IMR-90 (cell line): ENCODE measurements at regions not wholly inside any gene's neighbourhood (a gene's known extent, or its start where the extent isn't known, plus 50 kb on each side); places are given as distances from the start of the nearest gene placed in this dataset.

Experiments
- ATAC-seq: fragments of 200-7000 bp; cut with Tn5 transposase; 2 replicates; pipeline ENCODE4 v1.9.1; 2020; ENCODE audit warnings: low read depth, mild to moderate bottlenecking, moderate library complexity
- BruUV-seq: library from RNA; stranded (reverse); fragments of 400-500 nt; replicated peaks from 2 replicates; lab custom pipeline; 2021; lab: Mats Ljungman, UMichigan
- CTCF ChIA-PET: fragments of 300-600 bp; formaldehyde crosslinking; extraction: SDS; loops from one replicate; lab custom pipeline; 2021; ENCODE audit warnings: antibody characterized with exemption; lab: Yijun Ruan, JAX
- POLR2A ChIA-PET: fragments of 300-600 bp; sonication (Branson Sonifier 250); formaldehyde crosslinking; loops from one replicate; lab custom pipeline; 2022; ENCODE audit warnings: antibody characterized with exemption; ENCODE audit not compliant: unreplicated experiment; lab: Charles Lee
- DNase-seq: peaks from one replicate; pipeline ENCODE4 v3.0.0; 2013
- H2AFZ ChIP-seq: replicated peaks from 2 replicates; pipeline ENCODE3; 2013; ENCODE audit warnings: low read length, mild to moderate bottlenecking; ENCODE audit not compliant: poor library complexity
- H2AK5ac ChIP-seq: 2 replicates; pipeline ENCODE4 v1.6.1; 2013; ENCODE audit warnings: low read depth, low read length, inconsistent platforms
- H2AK9ac ChIP-seq: replicated peaks from 2 replicates; pipeline ENCODE3; 2013; ENCODE audit warnings: mild to moderate bottlenecking, low read depth, low read length, moderate library complexity; ENCODE audit not compliant: poor library complexity
- H2BK120ac ChIP-seq: 2 replicates; pipeline ENCODE4 v1.6.1; 2013; ENCODE audit warnings: low read depth, low read length, inconsistent platforms
- H2BK15ac ChIP-seq: 3 replicates; pipeline ENCODE4 v1.6.1; 2013; ENCODE audit warnings: low read depth, low read length, inconsistent platforms
- H2BK20ac ChIP-seq: 2 replicates; pipeline ENCODE4 v1.6.1; 2013; ENCODE audit warnings: low read depth, mild to moderate bottlenecking, inconsistent platforms, low read length, moderate library complexity
- H2BK5ac ChIP-seq: 2 replicates; pipeline ENCODE4 v1.6.1; 2013; ENCODE audit warnings: mild to moderate bottlenecking, low read depth, low read length, inconsistent platforms; ENCODE audit not compliant: poor library complexity, severe bottlenecking
- H3K14ac ChIP-seq: replicated peaks from 2 replicates; pipeline ENCODE4 v1.6.1; 2013; ENCODE audit warnings: low read depth, low read length, inconsistent platforms
- H3K18ac ChIP-seq: 2 replicates; pipeline ENCODE4 v1.6.1; 2013; ENCODE audit warnings: low read depth, low read length, control low read depth
- H3K23ac ChIP-seq: 2 replicates; pipeline ENCODE4 v1.6.1; 2013; ENCODE audit warnings: low read depth, low read length, inconsistent platforms
- H3K27ac ChIP-seq: 2 replicates; pipeline ENCODE4 v1.5.1; 2013; ENCODE audit warnings: mild to moderate bottlenecking, control low read depth, low read length; ENCODE audit not compliant: insufficient read depth
- H3K27me3 ChIP-seq: 2 replicates; pipeline ENCODE4 v1.6.1; 2013; ENCODE audit warnings: low read length; ENCODE audit not compliant: control insufficient read depth, insufficient read depth
- H3K36me3 ChIP-seq: 2 replicates; pipeline ENCODE4 v1.6.1; 2013; ENCODE audit warnings: low read length, mixed read lengths; ENCODE audit not compliant: control insufficient read depth, insufficient read depth
- H3K4ac ChIP-seq: 2 replicates; pipeline ENCODE4 v1.6.1; 2013; ENCODE audit warnings: low read depth, low read length, inconsistent platforms
- H3K4me1 ChIP-seq: 2 replicates; pipeline ENCODE4 v1.6.1; 2013; ENCODE audit warnings: low read length, mixed read lengths; ENCODE audit not compliant: control insufficient read depth, insufficient read depth
- H3K4me2 ChIP-seq: 2 replicates; pipeline ENCODE4 v1.6.1; 2013; ENCODE audit warnings: low read depth, mild to moderate bottlenecking, control low read depth, low read length, moderate library complexity
- H3K4me3 ChIP-seq: 2 replicates; pipeline ENCODE4 v1.5.1; 2013; ENCODE audit warnings: low read depth, mild to moderate bottlenecking, control low read depth, low read length, moderate library complexity; ENCODE audit not compliant: insufficient read depth
- H3K56ac ChIP-seq: 2 replicates; pipeline ENCODE4 v1.6.1; 2013; ENCODE audit warnings: low read length, inconsistent platforms; ENCODE audit not compliant: insufficient read depth; ENCODE audit errors: extremely low read depth
- H3K79me1 ChIP-seq, 2 experiments: 2 replicates each; pipeline ENCODE4 v1.6.1; 2013; ENCODE audit warnings: low read length in 2 of 2, inconsistent platforms in 1 of 2, low read depth in 1 of 2
- H3K9ac ChIP-seq: 2 replicates; pipeline ENCODE4 v1.6.1; 2013; ENCODE audit warnings: low read depth, low read length, control low read depth
- H3K9me1 ChIP-seq: 2 replicates; pipeline ENCODE4 v1.6.1; 2013; ENCODE audit warnings: low read length, inconsistent platforms; ENCODE audit not compliant: insufficient read depth
- H3K9me3 ChIP-seq: 2 replicates; pipeline ENCODE4 v1.6.1; 2013; ENCODE audit warnings: low read length; ENCODE audit not compliant: control insufficient read depth, insufficient read depth
- H4K20me1 ChIP-seq: 2 replicates; pipeline ENCODE4 v1.6.1; 2013; ENCODE audit warnings: low read length, inconsistent platforms; ENCODE audit not compliant: insufficient read depth
- H4K5ac ChIP-seq: 2 replicates; pipeline ENCODE4 v1.6.1; 2013; ENCODE audit warnings: mild to moderate bottlenecking, low read depth, low read length, control low read depth
- H4K8ac ChIP-seq, 2 experiments: 2 replicates each; pipeline ENCODE4 v1.6.1; 2013; ENCODE audit warnings: low read depth in 2 of 2, low read length in 2 of 2, control low read depth in 1 of 2, inconsistent platforms in 1 of 2
- H4K91ac ChIP-seq: 2 replicates; pipeline ENCODE4 v1.6.1; 2013; ENCODE audit warnings: low read depth, low read length, inconsistent platforms; ENCODE audit not compliant: insufficient read depth
- CHD1 ChIP-seq: IDR thresholded peaks from 2 replicates; pipeline ENCODE4 v1.6.1; 2012; ENCODE audit warnings: low read depth, low read length, improper control_type of control experiment
- MXI1 ChIP-seq: IDR thresholded peaks from 2 replicates; pipeline ENCODE4 v1.6.1; 2012; ENCODE audit warnings: low read depth, mild to moderate bottlenecking, low read length, moderate library complexity, borderline replicate concordance
- SMC3 ChIP-seq: fragments of 150-350 bp; IDR thresholded peaks from 2 replicates; pipeline ENCODE4 v1.6.1; 2016; ENCODE audit warnings: low read depth, mild to moderate bottlenecking, antibody characterized with exemption, low read length, moderate library complexity
- WGBS, 2 experiments: methylation state at CpG; one replicate each; pipeline versions ENCODE4 v1.1.5 to v1.1.7; 2013; ENCODE audit warnings: missing lambda C conversion rate in 2 of 2; ENCODE audit not compliant: insufficient read length in 1 of 2; ENCODE audit errors: extremely low coverage in 2 of 2; 5-methylcytosine and 5-hydroxymethylcytosine counted together
- dilution Hi-C: fragments of 300-500 bp; cut with HindIII; formaldehyde crosslinking; loops from one replicate; pipeline ENCODE4 v1.14.3; 2018; ENCODE audit warnings: low sequenced_read_pairs; ENCODE audit not compliant: unreplicated experiment
- in situ Hi-C: fragments of 300-500 bp; cut with MboI; formaldehyde crosslinking; loops from 3 replicates; pipeline ENCODE4 v1.14.3; 2019; ENCODE audit warnings: low sequenced_read_pairs, inconsistent platforms, mixed read lengths
- intact Hi-C: fragments of 100-400 bp; cut with micrococcal nuclease; formaldehyde crosslinking; loops from 2 replicates; pipeline ENCODE4 v1.10.0; 2022

DNA sequence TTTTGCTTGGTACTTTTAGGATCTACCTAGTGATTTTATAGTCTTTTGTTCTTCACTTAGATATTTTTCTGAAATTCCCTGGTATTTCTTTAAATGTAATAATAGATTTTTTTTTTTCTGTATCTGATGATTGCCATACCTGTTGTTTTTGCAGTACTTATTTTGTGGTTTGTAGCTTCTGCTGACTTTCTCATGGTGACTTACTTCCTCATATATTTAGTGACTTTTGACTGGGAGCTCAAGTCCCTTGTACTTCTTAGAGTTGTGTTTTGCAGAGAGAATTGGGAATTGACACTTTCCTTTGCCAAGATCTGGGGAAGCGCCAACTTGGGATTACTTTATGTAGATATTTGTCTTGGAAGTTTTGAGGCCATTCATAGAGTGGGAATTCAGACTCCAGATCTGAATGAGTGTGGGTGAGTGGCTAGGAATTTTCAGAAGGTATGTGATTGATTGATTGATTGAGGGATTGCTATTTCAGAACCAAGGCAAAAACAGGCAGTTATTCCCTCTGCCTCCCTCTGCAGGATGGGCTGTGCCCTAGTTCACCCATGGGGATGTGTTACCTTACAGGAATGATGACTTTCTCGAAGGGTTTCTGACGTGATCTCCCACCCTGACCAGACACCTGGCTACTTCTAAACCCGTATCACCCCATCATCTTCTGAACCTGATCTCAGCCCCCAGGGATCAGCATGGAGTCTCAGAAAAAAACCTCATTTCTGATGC is 219.5 kb downstream of the URB2 start:
- Histone ChIP-seq H2BK20ac (no peak overlapping the region), H4K91ac (no peak overlapping the region), H3K4me3 (no peak overlapping the region), H3K9me3 (no peaks in the 10 kb centered on the region), H3K79me1 (no peaks in the 10 kb centered on the region), H3K4me1 (no peaks in the 10 kb centered on the region), H3K23ac (no peak overlapping the region), H4K5ac (no peak overlapping the region), H3K27me3 (no peaks in the 10 kb centered on the region; the same call in 1 of the 2 replicates), H3K9me1 (no peaks in the 10 kb centered on the region), H3K14ac (no peak overlapping the region), H2AFZ (no peak overlapping the region), H2AK5ac (no peak overlapping the region), H3K9ac (no peak overlapping the region), H3K56ac (no peak overlapping the region), H4K8ac (no peak overlapping the region), H2BK15ac (no peak overlapping the region), H3K18ac (no peak overlapping the region), H2BK5ac (no peak overlapping the region), H4K20me1 (no peaks in the 10 kb centered on the region), H2BK120ac (no peak overlapping the region), H3K27ac (no peak overlapping the region), H2AK9ac (no peak overlapping the region), H3K4ac (no peak overlapping the region), H3K36me3 (no peaks in the 10 kb centered on the region), H3K4me2 (no peak overlapping the region)
- in situ Hi-C loops (no loop called here), dilution Hi-C loops (no loop called here), intact Hi-C loops (no loop called here)
- DNase-seq (no peak), ATAC-seq (no peak)
- TF ChIP-seq SMC3 (no peak), CHD1 (no peak), MXI1 (no peak)
- ChIA-PET CTCF (no interaction called here), POLR2A (no interaction called here)
- 63% methylated on average over 3 of the region's 4 CpGs; no CpG with 5 or more reads in 1 of the 2 experiments for WGBS, 2 experiments
- BruUV-seq: no TSS peak
